GM12873 (cell line): ENCODE measurements at regions not wholly inside any gene's neighbourhood (a gene's known extent, or its start where the extent isn't known, plus 50 kb on each side); places are given as distances from the start of the nearest gene placed in this dataset.

Source experiments
- CTCF ChIP-seq: IDR thresholded peaks from 2 replicates; pipeline ENCODE4 v1.5.1; 2012; ENCODE audit warnings: low read depth, mild to moderate bottlenecking, moderate library complexity, low read length, control low read depth; ENCODE audit not compliant: insufficient read depth; ENCODE audit errors: missing control alignments

- no peak for TF ChIP-seq CTCF
These were observed 84.7 kb downstream of the RBBP6 start for GRCh38 chr16:24624102-24624501.

DNA sequence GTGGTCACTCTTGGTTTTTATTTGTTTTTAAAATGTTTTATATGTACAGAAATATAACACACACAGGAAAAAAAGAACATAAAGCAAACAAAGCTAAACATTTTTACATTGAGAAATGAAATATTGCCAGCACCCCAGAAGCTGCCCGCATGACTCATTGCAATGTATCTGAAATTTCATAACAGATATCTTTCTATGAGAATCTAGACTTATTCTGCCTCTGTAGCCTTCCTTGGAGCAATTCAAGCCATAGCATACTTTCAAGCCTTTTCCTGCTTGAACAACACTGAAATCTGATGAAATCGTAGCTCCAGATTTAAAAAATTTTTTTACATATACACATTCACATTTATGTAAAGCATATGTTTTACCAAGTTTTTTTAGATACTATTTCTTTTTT lies 86.9 kb downstream of the RBBP6 start:
- no peak for TF ChIP-seq CTCF

DNA sequence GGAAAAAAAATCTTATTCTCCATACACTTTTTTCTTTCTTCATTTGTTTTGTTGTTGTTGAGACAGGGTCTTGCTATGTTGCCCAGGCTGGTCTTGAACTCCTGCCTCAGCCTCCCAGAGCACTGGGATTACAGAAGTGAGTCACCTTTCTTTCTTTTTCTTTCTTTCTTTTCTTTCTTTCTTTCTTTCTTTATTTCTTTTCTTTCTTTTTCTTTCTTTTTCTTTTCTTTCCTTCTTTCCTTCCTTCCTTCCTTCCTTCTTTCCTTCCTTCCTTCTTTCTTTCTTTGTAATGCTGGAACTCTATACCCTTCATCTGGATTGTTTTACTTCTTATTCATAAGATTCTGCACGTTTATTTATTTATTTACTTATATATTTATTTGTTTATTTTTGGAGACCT lies 94.5 kb upstream of the TNRC6A start:
- no peak for TF ChIP-seq CTCF

DNA sequence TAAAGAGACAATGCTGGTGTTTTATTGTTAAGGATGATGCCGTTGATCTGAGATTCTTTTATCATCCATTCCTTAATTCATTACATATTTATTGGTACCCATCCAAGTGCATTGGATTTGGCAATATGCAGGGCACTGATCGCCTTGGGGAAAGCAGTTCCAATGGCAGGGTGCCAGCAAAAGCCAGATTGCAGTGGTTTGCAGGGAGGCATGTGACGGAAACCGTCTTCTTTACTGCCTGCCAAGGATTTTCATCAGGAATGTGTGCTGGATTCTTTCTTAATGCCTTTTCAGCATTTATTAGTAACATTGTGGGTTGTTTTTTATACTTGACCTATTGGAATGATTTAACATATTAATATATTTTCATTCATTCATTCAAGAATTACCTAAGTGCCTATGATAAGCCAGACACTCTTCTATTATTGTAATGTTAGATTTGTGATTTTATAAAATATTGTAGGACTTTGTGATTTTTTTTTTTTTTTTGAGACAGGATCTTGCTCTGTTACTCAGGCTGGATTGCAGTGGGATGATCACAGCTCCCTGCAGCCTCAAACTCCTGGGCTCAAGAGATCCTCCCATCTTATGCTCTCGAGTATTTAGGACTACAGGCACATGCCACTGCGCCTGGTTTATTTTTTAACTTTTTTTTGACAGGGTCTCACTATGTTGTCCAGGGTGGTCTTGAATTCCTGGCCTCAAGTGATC lies 93.4 kb upstream of the TNRC6A start:
- TF ChIP-seq CTCF, result no peak

DNA sequence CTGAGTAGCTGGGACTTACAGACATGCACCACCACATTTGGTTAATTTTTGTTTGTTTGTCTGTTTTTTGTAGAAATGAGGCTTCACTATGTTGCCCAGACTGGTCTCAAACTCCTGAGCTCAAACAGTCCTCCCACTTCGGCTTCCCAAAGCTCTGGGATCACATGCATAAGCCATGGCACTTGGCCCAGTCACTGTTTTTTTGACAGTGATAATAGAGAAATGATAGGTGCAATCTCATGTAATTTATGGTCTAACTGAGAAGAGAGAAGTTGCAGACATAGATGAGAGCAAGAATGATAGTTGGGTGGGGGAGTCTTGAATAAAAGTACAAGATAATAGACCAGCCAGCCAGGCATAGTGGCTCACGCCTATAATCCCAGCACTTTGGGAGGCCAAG lies 89.7 kb upstream of the TNRC6A start:
- no peak for TF ChIP-seq CTCF

GRCh38 chr16:24643489-24643888 lies 86.0 kb upstream of the TNRC6A start:
- no peak for TF ChIP-seq CTCF

DNA sequence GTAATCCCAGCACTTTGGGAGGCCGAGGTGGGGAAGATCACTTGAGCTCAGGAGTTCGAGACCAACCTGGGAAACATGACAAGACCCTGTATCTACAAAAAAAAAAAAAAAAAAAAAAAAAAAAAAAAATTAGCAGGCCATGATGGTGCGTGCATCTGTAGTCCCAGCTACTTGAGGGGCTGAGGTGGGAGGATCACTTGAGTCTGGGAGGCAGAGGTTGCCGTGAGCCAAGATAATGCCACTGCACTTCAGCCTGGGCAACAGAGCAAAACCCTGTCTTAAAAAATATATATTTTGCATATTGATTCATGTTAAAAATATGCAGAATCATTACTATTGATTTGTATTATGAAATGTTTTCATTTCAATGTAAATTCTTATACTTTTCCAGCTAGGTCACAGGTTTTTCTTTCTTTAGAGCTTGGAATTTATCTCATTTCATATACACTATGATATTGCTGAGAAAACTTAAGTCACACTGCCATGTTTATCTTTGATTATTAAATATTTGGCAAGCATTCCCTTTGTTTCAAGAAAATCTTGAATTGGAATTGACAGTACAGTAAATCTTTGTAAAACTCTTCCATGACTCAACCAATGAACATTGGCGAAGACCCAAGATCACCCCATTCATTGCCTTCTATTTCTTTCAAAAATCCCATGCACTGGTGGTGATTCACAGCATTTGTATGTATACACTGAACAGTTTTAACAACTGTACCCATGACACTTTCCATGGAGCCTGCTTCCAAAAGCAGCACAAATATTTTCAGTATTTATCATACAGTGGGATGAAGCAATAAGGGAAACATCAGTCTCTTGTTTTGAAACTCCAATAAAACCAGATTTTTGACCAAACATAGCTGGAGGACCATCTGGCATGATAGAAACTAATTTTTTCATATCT lies 83.5 kb upstream of the TNRC6A start:
- TF ChIP-seq CTCF, result no peak
